ENCODE measurements at regions not wholly inside any gene's neighbourhood (a gene's known extent, or its start where the extent isn't known, plus 50 kb on each side); places are given as distances from the start of the nearest gene placed in this dataset.

- no peak overlapping the region for H3K27ac ChIP-seq (ENCODE audit: low read depth in 1 of 3, low read length in 2 of 3)
- WGBS, 3 donors = 90 to 93% (median 91%) methylated on average over 4 of the region's 4 CpGs
- H3K4me3 ChIP-seq (ENCODE audit: low read depth in 1 of 3, low read length in 3 of 3) = no peak overlapping the region
- FAIRE-seq (no peak), DNase-seq (no peak)
- H3K27me3 ChIP-seq (ENCODE audit: control insufficient read depth in 3 of 3, insufficient read depth in 3 of 3, low read length in 3 of 3) = no peaks in the 10 kb centered on the region
- H3K36me3 ChIP-seq (ENCODE audit: control insufficient read depth in 3 of 3, insufficient read depth in 2 of 3, low read depth in 1 of 3, low read length in 3 of 3) = no peaks in the 10 kb centered on the region
- peaks cover 0 to 4% (median 0%) of the 10 kb centered on the region in 3 donors for H3K4me1 ChIP-seq (ENCODE audit: control insufficient read depth in 3 of 3, insufficient read depth in 2 of 3, low read depth in 1 of 3, low read length in 2 of 3)
- H3K9me3 ChIP-seq (ENCODE audit: control insufficient read depth in 2 of 2, insufficient read depth in 1 of 2, low read depth in 1 of 2, low read length in 1 of 2) = no peaks in the 10 kb centered on the region
These were observed 112.2 kb upstream of the C3orf80 start for GRCh38 chr3:160112996-160113395.

- H3K4me3 ChIP-seq (ENCODE audit: low read depth in 1 of 3, low read length in 3 of 3) = no peak overlapping the region
- H3K27ac ChIP-seq (ENCODE audit: low read depth in 1 of 3, low read length in 2 of 3) = no peak overlapping the region
- no peak for FAIRE-seq
- H3K36me3 ChIP-seq (ENCODE audit: control insufficient read depth in 3 of 3, insufficient read depth in 2 of 3, low read depth in 1 of 3, low read length in 3 of 3) = no peaks in the 10 kb centered on the region
- no peaks in the 10 kb centered on the region for H3K27me3 ChIP-seq (ENCODE audit: control insufficient read depth in 3 of 3, insufficient read depth in 3 of 3, low read length in 3 of 3)
- no peaks in the 10 kb centered on the region for H3K9me3 ChIP-seq (ENCODE audit: control insufficient read depth in 2 of 2, insufficient read depth in 1 of 2, low read depth in 1 of 2, low read length in 1 of 2)
- WGBS, 3 donors = 64 to 78% (median 69%) methylated on average over 9 of the region's 9 CpGs
- H3K4me1 ChIP-seq (ENCODE audit: control insufficient read depth in 3 of 3, insufficient read depth in 2 of 3, low read depth in 1 of 3, low read length in 2 of 3) = no peaks in the 10 kb centered on the region
- DNase-seq = no peak
These were observed 110.7 kb upstream of the C3orf80 start for GRCh38 chr3:160114355-160114995.

GRCh38 chr3:160115387-160115786 is 109.8 kb upstream of the C3orf80 start:
- DNase-seq (no peak), FAIRE-seq (no peak)
- Histone ChIP-seq H3K36me3 (ENCODE audit: control insufficient read depth in 3 of 3, insufficient read depth in 2 of 3, low read depth in 1 of 3, low read length in 3 of 3) (no peaks in the 10 kb centered on the region), H3K4me1 (ENCODE audit: control insufficient read depth in 3 of 3, insufficient read depth in 2 of 3, low read depth in 1 of 3, low read length in 2 of 3) (no peaks in the 10 kb centered on the region), H3K9me3 (ENCODE audit: control insufficient read depth in 2 of 2, insufficient read depth in 1 of 2, low read depth in 1 of 2, low read length in 1 of 2) (no peaks in the 10 kb centered on the region), H3K27me3 (ENCODE audit: control insufficient read depth in 3 of 3, insufficient read depth in 3 of 3, low read length in 3 of 3) (no peaks in the 10 kb centered on the region), H3K4me3 (ENCODE audit: low read depth in 1 of 3, low read length in 3 of 3) (no peak overlapping the region), H3K27ac (ENCODE audit: low read depth in 1 of 3, low read length in 2 of 3) (no peak overlapping the region)
- 49 to 74% (median 58%) methylated on average over 2 of the region's 2 CpGs for WGBS, 3 donors

GRCh38 chr3:160124224-160124623 is 101.0 kb upstream of the C3orf80 start:
- DNase-seq (no peak), FAIRE-seq (no peak)
- Histone ChIP-seq H3K9me3 (ENCODE audit: control insufficient read depth in 2 of 2, insufficient read depth in 1 of 2, low read depth in 1 of 2, low read length in 1 of 2) (no peaks in the 10 kb centered on the region), H3K4me1 (ENCODE audit: control insufficient read depth in 3 of 3, insufficient read depth in 2 of 3, low read depth in 1 of 3, low read length in 2 of 3) (peaks cover 0 to 8% (median 0%) of the 10 kb centered on the region in 3 donors), H3K27ac (ENCODE audit: low read depth in 1 of 3, low read length in 2 of 3) (no peak overlapping the region), H3K27me3 (ENCODE audit: control insufficient read depth in 3 of 3, insufficient read depth in 3 of 3, low read length in 3 of 3) (no peaks in the 10 kb centered on the region), H3K4me3 (ENCODE audit: low read depth in 1 of 3, low read length in 3 of 3) (no peak overlapping the region), H3K36me3 (ENCODE audit: control insufficient read depth in 3 of 3, insufficient read depth in 2 of 3, low read depth in 1 of 3, low read length in 3 of 3) (no peaks in the 10 kb centered on the region)

GRCh38 chr3:160125258-160125657 is 100.0 kb upstream of the C3orf80 start:
- Histone ChIP-seq H3K27ac (ENCODE audit: low read depth in 1 of 3, low read length in 2 of 3) (peak overlapping the region in 1 of 3 donors; percentile 55), H3K4me1 (ENCODE audit: control insufficient read depth in 3 of 3, insufficient read depth in 2 of 3, low read depth in 1 of 3, low read length in 2 of 3) (peaks cover 0 to 8% (median 0%) of the 10 kb centered on the region in 3 donors), H3K27me3 (ENCODE audit: control insufficient read depth in 3 of 3, insufficient read depth in 3 of 3, low read length in 3 of 3) (peaks cover 0 to 3% (median 0%) of the 10 kb centered on the region in 3 donors), H3K9me3 (ENCODE audit: control insufficient read depth in 2 of 2, insufficient read depth in 1 of 2, low read depth in 1 of 2, low read length in 1 of 2) (no peaks in the 10 kb centered on the region), H3K4me3 (ENCODE audit: low read depth in 1 of 3, low read length in 3 of 3) (no peak overlapping the region), H3K36me3 (ENCODE audit: control insufficient read depth in 3 of 3, insufficient read depth in 2 of 3, low read depth in 1 of 3, low read length in 3 of 3) (no peaks in the 10 kb centered on the region)
- FAIRE-seq = no peak
- no peak for DNase-seq
- WGBS, 3 donors = 33 to 45% (median 37%) methylated on average over 2 of the region's 2 CpGs

- Histone ChIP-seq H3K4me3 (ENCODE audit: low read depth in 1 of 3, low read length in 3 of 3) (no peak overlapping the region), H3K27ac (ENCODE audit: low read depth in 1 of 3, low read length in 2 of 3) (peak overlapping the region in 1 of 3 donors; percentile 55), H3K36me3 (ENCODE audit: control insufficient read depth in 3 of 3, insufficient read depth in 2 of 3, low read depth in 1 of 3, low read length in 3 of 3) (no peaks in the 10 kb centered on the region), H3K27me3 (ENCODE audit: control insufficient read depth in 3 of 3, insufficient read depth in 3 of 3, low read length in 3 of 3) (peaks cover 0 to 3% (median 0%) of the 10 kb centered on the region in 3 donors), H3K9me3 (ENCODE audit: control insufficient read depth in 2 of 2, insufficient read depth in 1 of 2, low read depth in 1 of 2, low read length in 1 of 2) (no peaks in the 10 kb centered on the region), H3K4me1 (ENCODE audit: control insufficient read depth in 3 of 3, insufficient read depth in 2 of 3, low read depth in 1 of 3, low read length in 2 of 3) (peaks cover 0 to 8% (median 0%) of the 10 kb centered on the region in 3 donors)
- DNase-seq (peak in 1 of 2 donors; percentile 35), FAIRE-seq (no peak)
- WGBS, 3 donors = 38 to 55% (median 41%) methylated on average over 4 of the region's 4 CpGs
These were observed 99.2 kb upstream of the C3orf80 start for GRCh38 chr3:160126051-160126450.

- 83 to 92% (median 88%) methylated on average over 4 of the region's 4 CpGs for WGBS, 3 donors
- FAIRE-seq (no peak), DNase-seq (no peak)
These were observed 98.5 kb upstream of the C3orf80 start for GRCh38 chr3:160126761-160127160.

GRCh38 chr3:160127308-160127707 is 97.9 kb upstream of the C3orf80 start:
- Histone ChIP-seq H3K27me3 (ENCODE audit: control insufficient read depth in 3 of 3, insufficient read depth in 3 of 3, low read length in 3 of 3) (peaks cover 0 to 3% (median 0%) of the 10 kb centered on the region in 3 donors), H3K36me3 (ENCODE audit: control insufficient read depth in 3 of 3, insufficient read depth in 2 of 3, low read depth in 1 of 3, low read length in 3 of 3) (no peaks in the 10 kb centered on the region), H3K27ac (ENCODE audit: low read depth in 1 of 3, low read length in 2 of 3) (no peak overlapping the region), H3K9me3 (ENCODE audit: control insufficient read depth in 2 of 2, insufficient read depth in 1 of 2, low read depth in 1 of 2, low read length in 1 of 2) (no peaks in the 10 kb centered on the region), H3K4me1 (ENCODE audit: control insufficient read depth in 3 of 3, insufficient read depth in 2 of 3, low read depth in 1 of 3, low read length in 2 of 3) (peaks cover 0 to 8% (median 0%) of the 10 kb centered on the region in 3 donors), H3K4me3 (ENCODE audit: low read depth in 1 of 3, low read length in 3 of 3) (no peak overlapping the region)
- FAIRE-seq (no peak), DNase-seq (no peak)
- 73 to 86% (median 85%) methylated on average over 3 of the region's 3 CpGs for WGBS, 3 donors

More at GRCh38 chr3:160126761-160127160, 98.5 kb upstream of the C3orf80 start:
- Histone ChIP-seq H3K36me3 (ENCODE audit: control insufficient read depth in 3 of 3, insufficient read depth in 2 of 3, low read depth in 1 of 3, low read length in 3 of 3) (no peaks in the 10 kb centered on the region), H3K4me1 (ENCODE audit: control insufficient read depth in 3 of 3, insufficient read depth in 2 of 3, low read depth in 1 of 3, low read length in 2 of 3) (peaks cover 0 to 8% (median 0%) of the 10 kb centered on the region in 3 donors), H3K27ac (ENCODE audit: low read depth in 1 of 3, low read length in 2 of 3) (peak overlapping the region in 1 of 3 donors; percentile 30), H3K4me3 (ENCODE audit: low read depth in 1 of 3, low read length in 3 of 3) (no peak overlapping the region), H3K9me3 (ENCODE audit: control insufficient read depth in 2 of 2, insufficient read depth in 1 of 2, low read depth in 1 of 2, low read length in 1 of 2) (no peaks in the 10 kb centered on the region), H3K27me3 (ENCODE audit: control insufficient read depth in 3 of 3, insufficient read depth in 3 of 3, low read length in 3 of 3) (peaks cover 0 to 3% (median 0%) of the 10 kb centered on the region in 3 donors)

GRCh38 chr3:160128056-160128455 is 97.2 kb upstream of the C3orf80 start:
- H3K4me1 ChIP-seq (ENCODE audit: control insufficient read depth in 3 of 3, insufficient read depth in 2 of 3, low read depth in 1 of 3, low read length in 2 of 3) = peaks cover 0 to 8% (median 0%) of the 10 kb centered on the region in 3 donors
- no peak for FAIRE-seq
- DNase-seq = no peak
- H3K4me3 ChIP-seq (ENCODE audit: low read depth in 1 of 3, low read length in 3 of 3) = no peak overlapping the region
- H3K27me3 ChIP-seq (ENCODE audit: control insufficient read depth in 3 of 3, insufficient read depth in 3 of 3, low read length in 3 of 3) = peaks cover 0 to 3% (median 0%) of the 10 kb centered on the region in 3 donors
- H3K36me3 ChIP-seq (ENCODE audit: control insufficient read depth in 3 of 3, insufficient read depth in 2 of 3, low read depth in 1 of 3, low read length in 3 of 3) = no peaks in the 10 kb centered on the region
- H3K9me3 ChIP-seq (ENCODE audit: control insufficient read depth in 2 of 2, insufficient read depth in 1 of 2, low read depth in 1 of 2, low read length in 1 of 2) = no peaks in the 10 kb centered on the region
- no peak overlapping the region for H3K27ac ChIP-seq (ENCODE audit: low read depth in 1 of 3, low read length in 2 of 3)

Measured in small intestine (tissue), 7 donors.